Mucosa of descending colon (tissue), 3 donors: ENCODE measurements at regions not wholly inside any gene's neighbourhood (a gene's known extent, or its start where the extent isn't known, plus 50 kb on each side); places are given as distances from the start of the nearest gene placed in this dataset.

ENCODE experiments used
- ATAC-seq: fragments of 200-7000 bp; cut with Tn5 transposase; one replicate; pipeline ENCODE4 v1.9.1; 2020; ENCODE audit warnings: mild to moderate bottlenecking, moderate library complexity
- DNase-seq, 3 donors: peaks; one replicate each; pipeline ENCODE4 v3.0.0-alpha.2; 2020
- H3K36me3 ChIP-seq: fragments of 200-600 bp; one replicate; pipeline ENCODE4 v1.8.0; 2021; ENCODE audit warnings: low read depth, mild to moderate bottlenecking
- H3K4me1 ChIP-seq: fragments of 200-600 bp; one replicate; pipeline ENCODE4 v1.8.0; 2021; ENCODE audit warnings: low read depth, mild to moderate bottlenecking
- H3K4me3 ChIP-seq: fragments of 200-600 bp; one replicate; pipeline ENCODE4 v1.8.0; 2021; ENCODE audit warnings: mild to moderate bottlenecking
- H3K9me3 ChIP-seq: fragments of 200-600 bp; one replicate; pipeline ENCODE4 v1.8.0; 2021; ENCODE audit warnings: mild to moderate bottlenecking
- CTCF ChIP-seq: fragments of 200-600 bp; IDR thresholded peaks from one replicate; pipeline ENCODE4 v1.8.0; 2022; ENCODE audit warnings: antibody characterized with exemption, mild to moderate bottlenecking
- intact Hi-C, 2 donors: fragments of 100-400 bp; cut with DNase I in 1 of 2; cut with micrococcal nuclease in 1 of 2; formaldehyde crosslinking; loops; one replicate each; pipeline versions ENCODE4 v1.11.0 to v1.11.1; 2022; cut with DNase I, micrococcal nuclease
- donor health status: DM: no; HTN: no; CAD: no; lungs with moderate emphysema.
- donor health status: DM: no; HTN: no; CAD: no.
- donor health status: DM: no; HTN: yes; CAD: no.

DNA sequence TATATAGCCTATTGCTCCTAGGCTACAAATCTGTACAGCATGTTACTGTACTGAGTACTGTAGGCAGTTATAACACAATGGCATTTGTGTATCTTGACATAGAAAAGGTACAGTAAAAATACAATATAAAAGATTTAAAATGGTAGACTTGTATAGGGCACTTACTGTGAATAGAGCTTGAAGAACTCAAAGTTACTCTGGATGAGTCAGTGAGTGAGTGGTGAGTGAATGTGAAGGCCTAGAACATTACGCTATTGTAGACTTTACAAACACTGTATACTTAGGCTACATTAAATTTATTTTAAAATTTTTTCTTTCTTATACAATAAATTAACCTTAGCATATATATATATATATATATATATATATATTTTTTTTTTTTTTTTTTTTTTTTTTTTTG lies 140.0 kb upstream of the UBE2E1 start:
- DNase-seq (no peak), ATAC-seq (no peak)
- TF ChIP-seq CTCF: no peak
- H3K4me3 ChIP-seq: no peak overlapping the region
- H3K9me3 ChIP-seq: no peaks in the 10 kb centered on the region
- H3K36me3 ChIP-seq: no peaks in the 10 kb centered on the region
- intact Hi-C loops: no loop called here
- H3K4me1 ChIP-seq: no peaks in the 10 kb centered on the region

DNA sequence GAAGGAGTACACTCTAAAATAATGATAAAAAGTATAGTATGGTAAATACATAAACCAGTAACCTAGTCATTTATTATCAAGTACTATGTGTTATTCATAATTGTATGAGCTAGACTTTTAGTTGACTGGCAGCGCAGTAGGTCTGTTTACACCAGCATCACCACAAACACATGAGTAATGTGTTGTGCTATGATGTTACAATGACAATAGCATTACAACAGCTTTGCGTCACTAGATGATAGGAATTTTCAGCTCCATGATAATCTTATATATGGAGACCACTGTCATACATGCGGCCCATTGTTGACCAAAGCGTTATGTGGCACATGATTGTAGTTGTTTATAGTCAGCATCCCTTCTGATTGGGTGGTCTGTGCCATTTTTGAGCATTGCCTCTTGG lies 138.9 kb upstream of the UBE2E1 start:
- TF ChIP-seq CTCF: no peak

DNA sequence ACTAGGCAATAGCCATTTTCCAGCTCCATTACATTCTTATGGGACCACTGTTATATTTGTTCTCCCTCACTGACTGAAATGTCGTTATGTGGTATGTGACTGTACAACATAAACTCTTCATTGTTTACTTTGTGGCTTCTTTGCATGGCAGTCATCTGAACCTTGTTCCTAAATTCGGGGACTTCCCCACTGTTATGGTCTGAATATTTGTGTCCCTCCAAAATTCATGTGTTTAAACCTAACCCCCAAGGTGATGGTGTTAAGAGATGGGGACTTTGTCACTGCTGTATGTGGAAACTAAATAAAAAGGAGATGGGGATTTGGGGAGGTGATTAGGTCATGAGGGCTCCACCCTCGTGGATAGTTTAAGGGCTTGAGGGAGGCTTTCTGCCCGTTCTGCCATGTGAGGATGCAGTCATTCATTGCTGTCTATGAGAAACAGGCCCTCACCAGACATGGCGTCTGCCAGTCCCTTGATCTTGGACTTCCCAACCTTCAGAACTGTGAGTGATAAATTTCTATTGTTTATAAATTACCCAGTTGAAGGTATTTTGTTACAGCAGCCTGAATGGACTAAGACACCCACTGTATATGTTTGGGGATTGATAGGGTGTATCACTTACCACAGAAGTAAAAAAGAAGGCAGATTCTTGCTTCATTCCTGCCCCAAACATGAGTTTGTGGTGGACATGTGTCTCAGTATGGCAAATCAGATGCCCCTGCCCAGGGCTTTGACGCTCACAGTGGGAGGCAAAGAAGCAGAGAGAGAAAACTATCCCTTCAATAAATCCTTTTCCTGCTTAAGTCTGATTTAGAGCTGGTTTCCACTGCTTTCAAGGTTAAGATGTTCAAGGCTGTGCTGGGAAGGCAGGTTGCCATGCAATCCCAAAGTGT lies 138.0 kb upstream of the UBE2E1 start:
- Histone ChIP-seq H3K36me3 (no peaks in the 10 kb centered on the region), H3K9me3 (no peaks in the 10 kb centered on the region), H3K4me1 (peaks cover 5% of the 10 kb centered on the region), H3K4me3 (no peak overlapping the region)
- TF ChIP-seq CTCF: no peak
- DNase-seq (no peak), ATAC-seq (no peak)
- intact Hi-C loops: no loop called here

More for the DNA sequence above, 138.9 kb upstream of the UBE2E1 start:
- no peaks in the 10 kb centered on the region for H3K36me3 ChIP-seq
- intact Hi-C loops: no loop called here
- H3K4me1 ChIP-seq: peaks cover 5% of the 10 kb centered on the region
- no peak overlapping the region for H3K4me3 ChIP-seq
- H3K9me3 ChIP-seq: no peaks in the 10 kb centered on the region
- DNase-seq: no peak
- ATAC-seq: no peak

- ATAC-seq: peak; percentile 60
These were observed 137.3 kb upstream of the UBE2E1 start for GRCh38 chr3:23668430-23668904.

GRCh38 chr3:23669541-23670255 lies 136.1 kb upstream of the UBE2E1 start:
- Histone ChIP-seq H3K36me3 (no peaks in the 10 kb centered on the region), H3K4me1 (peaks cover 5% of the 10 kb centered on the region), H3K9me3 (no peaks in the 10 kb centered on the region), H3K4me3 (no peak overlapping the region)
- intact Hi-C loops: no loop called here
- ATAC-seq (no peak), DNase-seq (no peak)
- no peak for TF ChIP-seq CTCF

More at GRCh38 chr3:23668430-23668904, 137.3 kb upstream of the UBE2E1 start:
- Histone ChIP-seq H3K36me3 (no peaks in the 10 kb centered on the region), H3K4me3 (no peak overlapping the region), H3K9me3 (no peaks in the 10 kb centered on the region), H3K4me1 (peaks cover 5% of the 10 kb centered on the region)
- no peak for DNase-seq
- intact Hi-C loops: no loop called here
- TF ChIP-seq CTCF: no peak
